Pulmonary artery endothelial cell (primary cell): ENCODE measurements at regions not wholly inside any gene's neighbourhood (a gene's known extent, or its start where the extent isn't known, plus 50 kb on each side); places are given as distances from the start of the nearest gene placed in this dataset.

Source experiments
- DNase-seq: peaks from one replicate; pipeline ENCODE4 v3.0.0-alpha.2; 2011; ENCODE audit warnings: low read depth, low spot score

DNA sequence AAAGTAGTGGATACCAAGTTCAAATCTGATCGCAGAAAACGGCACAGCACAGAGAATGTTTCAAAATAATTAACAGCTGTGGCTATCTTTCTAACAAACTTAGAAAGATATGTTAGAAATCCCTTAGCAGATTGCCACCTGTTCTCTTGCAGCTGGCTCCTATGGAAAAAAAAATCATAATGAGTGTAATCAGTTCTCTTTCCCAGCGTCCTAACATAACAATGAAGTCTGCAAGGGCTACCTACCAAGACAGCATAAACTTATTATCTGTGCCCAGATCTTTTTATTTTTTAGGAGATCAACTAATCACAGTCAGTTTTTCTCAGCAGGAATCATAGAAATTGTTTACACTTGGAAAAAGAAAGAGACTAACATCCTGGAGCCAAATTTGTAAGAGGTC is 358.6 kb upstream of the FOXG1 start:
- DNase-seq: no peak

DNA sequence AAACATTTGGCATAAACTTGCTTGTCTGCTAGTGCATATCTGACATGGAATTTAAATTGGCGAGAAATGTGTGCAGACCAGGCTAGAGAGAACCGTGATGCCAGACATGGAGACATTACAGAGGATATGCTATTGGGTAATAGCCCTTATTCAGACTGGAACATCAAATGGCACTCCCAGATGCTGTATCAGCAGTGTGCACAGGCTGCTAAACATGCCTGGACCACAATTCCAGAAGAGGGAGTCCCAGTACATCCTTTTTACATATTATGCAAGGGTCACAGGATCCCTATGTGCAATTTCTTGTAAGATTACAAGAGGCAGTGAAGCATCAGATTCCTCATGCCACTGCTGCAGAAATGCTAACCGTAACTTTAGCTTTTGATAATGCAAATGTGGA is 354.5 kb upstream of the FOXG1 start:
- DNase-seq: no peak

DNA sequence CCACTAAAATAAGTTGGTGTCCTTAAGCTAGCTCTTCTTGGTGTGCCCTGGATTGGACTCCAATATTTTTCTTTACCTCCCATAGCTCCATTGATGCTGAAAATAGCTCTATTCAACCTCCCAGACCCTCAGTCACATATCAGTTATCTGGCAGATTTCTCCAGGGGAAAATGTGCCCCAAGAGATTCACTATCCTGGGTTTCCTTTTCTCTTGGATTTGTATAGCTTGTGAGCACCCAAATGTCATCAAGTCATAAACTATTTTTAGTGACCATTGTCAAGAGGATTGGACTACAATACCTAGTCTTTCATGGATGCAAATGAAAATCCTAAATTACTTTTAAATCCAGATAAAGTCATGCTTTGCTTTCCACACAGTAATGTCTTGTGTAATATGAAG is 339.6 kb upstream of the FOXG1 start:
- no peak for DNase-seq

DNA sequence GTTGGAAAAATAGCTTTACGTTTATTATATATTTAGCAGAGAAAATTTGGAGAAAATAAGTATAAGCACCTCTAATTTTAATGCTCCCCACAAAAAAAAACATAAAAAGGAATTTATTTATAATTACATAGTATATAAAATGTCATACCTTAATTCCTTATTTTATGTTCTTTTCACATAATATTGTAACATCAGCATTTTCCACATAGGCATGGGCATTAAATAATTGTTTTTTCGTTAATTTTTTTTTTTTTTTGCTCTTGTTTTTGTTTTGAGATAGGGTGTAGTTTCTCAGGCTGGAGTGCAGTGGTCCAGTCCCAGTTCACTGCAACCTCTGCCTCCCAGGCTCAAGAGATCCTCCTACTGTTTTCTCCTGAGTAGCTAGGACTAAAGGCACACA is 329.8 kb upstream of the FOXG1 start:
- DNase-seq: no peak

DNA sequence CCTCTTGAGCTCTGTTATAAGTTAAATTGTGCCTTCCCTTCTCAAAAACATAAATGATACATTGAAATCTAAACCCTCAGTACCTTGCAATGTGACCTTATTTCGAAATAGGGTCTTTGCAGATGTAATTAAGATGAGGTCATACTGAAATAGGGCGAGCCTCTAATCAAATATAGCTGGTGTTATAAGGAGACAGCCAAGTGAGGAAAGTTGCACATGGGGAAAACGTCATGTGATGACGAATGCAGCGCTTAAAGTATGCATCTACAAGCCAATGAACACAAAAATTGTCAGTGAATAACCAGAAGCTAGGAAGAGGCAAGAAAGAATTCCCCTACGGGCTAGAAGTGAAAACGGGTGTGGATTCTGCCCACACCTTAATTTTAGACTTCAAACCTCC is 305.2 kb upstream of the FOXG1 start:
- DNase-seq: no peak

DNA sequence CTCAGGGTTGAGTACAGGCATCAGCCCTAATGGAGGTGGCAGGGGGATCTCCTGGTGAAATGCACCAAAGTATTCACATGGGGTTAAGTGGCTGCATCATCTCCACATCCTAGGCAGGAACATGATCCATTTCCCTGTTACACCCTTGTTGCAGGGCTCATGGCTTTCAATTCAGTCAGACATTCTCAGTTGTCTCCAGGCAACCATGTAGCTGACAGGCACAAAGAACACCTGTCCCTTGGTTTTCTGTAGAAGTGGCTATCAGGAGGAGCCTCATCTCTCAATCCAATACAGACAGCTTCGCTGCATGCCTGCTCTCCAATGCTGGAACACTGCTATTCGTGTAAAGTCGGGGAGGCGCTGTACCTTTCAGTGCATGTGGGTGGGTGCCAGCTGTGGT is 299.0 kb upstream of the FOXG1 start:
- no peak for DNase-seq

DNA sequence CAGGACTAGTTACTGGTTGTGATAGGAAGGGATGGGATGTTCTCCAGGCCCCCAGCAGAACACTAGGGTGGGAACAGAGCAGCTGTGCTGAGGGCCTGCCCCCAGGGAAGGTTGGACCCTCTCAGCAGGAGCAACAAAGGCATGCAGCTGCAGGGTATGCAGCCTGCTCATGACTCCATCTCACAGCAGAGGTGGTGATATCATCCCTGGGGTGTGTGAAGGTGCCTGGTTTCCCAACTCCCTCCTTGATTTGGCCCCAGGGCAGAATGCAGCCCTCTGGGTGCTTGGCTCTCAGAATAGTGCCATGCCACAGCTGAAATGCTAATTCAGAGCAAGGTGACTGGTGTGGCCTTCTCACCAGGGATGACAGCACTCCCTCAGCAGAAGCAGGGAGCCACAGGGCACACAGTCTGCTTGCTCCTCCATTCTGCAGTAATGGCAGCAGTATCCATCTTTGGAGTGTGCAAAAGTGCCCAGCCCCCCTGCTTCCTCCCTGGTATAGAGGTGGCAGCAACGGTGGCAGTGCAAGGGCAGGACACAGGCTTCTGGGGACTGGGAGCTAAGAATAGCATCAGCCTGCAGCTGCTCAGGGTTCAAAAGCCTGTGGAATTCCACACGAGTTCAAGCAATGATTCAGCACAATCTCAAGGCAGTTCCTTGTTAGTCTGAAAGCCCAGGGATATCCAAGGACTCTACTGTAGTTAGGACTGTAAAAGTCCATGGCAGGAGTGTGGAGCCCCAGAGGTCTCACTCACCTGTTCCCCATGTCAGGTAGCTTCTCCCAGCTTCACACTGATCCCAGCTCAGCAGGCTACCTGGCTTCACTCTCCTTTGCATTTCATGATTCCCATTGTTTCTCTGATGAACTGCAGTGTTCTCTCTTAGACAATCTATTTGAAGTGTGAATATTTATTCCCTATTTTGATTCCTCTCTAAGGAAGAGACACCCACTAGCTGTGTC is 298.1 kb upstream of the FOXG1 start:
- DNase-seq: no peak

DNA sequence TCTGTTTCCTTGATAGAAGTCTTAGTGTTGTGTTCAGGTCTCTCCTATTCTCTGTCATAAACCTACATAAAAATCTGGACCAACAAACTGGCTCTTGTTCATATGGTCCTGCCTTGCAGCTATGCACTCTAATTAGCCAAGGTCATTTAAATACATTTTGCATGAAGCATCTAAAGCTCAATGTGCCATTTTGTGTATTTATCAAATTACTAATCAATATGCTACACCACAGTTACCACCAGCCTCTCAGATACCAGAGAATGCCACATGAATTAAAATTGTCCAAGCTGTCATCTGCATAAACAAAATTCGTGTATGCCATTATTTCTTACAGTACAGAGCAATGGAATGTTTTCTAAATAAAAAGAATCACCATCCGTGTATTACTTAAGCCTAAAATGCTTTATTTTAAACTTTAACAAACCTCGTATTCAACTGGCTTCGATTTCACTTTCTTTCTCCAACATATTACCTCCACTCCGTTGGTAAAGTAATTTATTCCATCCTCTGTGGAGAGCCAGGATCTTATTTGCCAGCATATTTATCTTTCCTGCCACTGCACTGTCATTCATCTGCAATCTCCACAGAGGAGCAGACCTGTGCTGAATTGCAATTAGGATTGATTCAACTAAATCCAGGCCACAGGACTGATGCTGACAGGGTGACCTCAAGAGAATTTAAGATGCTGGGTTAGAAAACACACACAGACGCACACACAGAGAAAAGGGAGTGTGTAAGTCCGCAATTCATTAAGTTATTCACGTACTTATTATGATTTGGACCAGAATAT is 284.1 kb upstream of the FOXG1 start:
- DNase-seq: no peak

DNA sequence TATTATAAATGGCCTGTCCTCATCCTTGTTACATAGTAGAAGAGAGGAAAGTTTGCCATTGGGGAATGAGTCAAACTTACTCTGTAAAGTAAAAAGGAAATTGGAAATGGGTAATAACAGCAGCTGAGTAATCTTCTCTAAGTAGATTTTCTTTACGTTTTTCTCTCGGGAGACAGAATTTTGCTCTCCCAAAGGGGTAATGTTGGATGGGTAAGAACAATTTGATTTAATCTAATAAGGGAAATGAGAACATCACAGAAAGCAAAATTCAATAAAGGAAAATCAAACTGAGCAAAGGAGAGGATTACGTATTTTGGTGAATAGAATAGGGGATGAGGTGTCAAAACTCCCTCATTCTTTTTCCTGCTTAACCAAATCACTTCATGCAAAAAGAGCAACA is 283.1 kb upstream of the FOXG1 start:
- no peak for DNase-seq

DNA sequence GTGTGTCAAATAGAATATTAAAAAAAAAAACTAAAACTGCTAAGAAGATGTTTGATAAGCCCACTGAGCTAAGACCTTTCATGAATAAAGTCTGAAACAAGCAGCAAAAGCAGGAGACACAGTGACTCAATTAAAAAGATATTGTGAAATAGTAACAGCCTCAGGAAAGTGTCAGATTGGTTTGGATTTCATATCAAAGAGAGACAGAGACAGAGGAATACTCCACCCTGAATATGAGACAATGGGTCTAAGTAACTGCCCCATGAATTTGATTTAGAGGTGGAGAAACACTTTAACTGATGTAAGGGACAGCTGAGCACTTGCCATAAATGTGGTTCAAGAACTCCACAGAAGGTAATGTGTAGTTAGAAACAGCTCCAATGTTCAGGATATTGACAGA is 277.9 kb upstream of the FOXG1 start:
- no peak for DNase-seq

DNA sequence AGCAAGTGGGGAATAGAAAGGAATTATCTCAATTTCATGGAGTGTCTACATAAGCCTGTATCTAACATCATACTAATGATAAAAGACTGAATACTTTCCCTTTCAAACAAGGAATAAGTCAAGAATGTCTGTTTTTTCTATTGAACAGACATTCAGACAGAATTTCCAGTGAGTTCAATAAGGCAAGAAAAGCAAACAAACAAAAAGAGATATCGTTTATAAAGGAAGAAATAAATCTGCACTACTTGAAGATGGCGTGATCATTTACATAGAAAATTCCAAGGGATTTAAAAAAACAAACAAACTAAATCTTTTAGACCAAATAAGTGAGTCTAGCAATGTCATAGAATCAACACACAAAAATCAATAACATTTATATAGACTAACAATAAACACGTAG is 273.1 kb upstream of the FOXG1 start:
- DNase-seq: no peak

DNA sequence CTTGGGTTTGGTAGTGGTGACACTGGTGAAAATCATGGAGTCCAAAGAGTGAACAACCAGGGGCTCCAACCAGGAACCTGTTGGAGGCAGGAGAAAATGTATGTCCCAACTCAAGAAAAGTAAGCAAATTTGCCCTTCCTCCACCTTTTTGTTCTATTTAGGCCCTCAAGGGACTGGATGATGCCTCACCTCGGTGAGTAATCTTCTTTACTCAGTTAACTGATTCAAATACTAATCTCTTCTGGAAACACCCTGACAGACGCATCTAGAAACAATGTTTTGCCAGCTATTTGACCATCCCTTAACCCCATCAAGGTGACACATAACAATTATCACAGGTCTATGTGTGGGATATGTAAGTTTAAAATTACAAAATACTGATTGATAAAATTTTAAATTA is 272.4 kb upstream of the FOXG1 start:
- DNase-seq: no peak

DNA sequence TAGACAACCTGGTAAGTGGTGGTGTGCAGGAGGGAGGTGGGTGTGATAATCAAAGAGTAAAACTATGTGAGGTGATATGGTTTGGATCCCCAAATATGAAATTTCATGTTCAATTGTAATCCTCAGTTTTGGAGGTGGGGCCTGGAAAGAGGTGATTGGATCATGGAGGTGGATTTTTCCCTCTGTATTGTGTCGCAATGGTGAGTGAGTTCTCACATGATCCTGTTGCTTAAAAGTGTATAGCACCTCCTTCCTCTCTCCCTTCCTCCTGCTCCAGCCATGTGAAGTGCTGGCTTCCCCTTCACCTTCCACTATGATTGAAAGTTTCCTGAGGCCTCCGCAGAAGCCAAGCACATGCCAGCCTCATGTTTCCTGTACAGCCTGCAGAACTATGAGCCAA is 270.2 kb upstream of the FOXG1 start:
- no peak for DNase-seq

DNA sequence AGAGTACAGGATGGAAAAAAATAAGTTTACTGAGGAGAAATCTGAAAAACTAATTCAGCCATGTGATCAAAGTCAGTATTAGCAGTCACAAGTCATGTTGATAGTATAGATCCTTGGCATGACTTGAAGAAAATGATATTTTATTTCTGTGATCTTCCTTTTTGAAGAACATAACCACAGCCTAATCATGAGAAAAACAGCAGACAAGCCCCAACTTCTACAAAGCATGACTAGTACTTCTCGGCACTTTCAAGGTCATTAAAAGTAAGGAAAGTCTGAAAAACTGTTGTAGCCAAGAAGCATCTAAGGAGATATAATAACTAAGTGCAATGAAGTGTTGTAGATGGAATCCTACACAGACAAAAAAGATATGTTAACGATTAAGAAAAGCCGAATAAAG is 264.1 kb upstream of the FOXG1 start:
- DNase-seq: no peak

DNA sequence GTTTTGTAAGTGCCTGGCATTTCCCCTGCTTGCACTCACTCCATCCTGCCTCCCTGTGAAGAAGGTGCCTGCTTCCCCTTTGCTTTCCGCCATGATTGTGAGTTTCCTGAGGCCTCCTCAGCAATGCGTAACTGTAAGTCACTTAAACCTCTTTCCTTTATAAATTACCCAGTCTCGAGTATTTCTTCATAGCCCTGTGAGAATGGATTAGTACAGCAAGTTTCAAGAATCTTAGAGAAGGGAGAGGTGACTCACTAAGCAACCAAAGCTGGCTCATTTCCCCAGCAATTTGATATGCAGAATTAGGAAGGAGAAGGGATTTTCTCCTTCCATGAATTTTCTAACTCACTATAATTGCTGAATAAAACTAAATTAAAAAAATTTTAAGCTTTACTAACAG is 251.0 kb upstream of the FOXG1 start:
- peak; percentile 68 for DNase-seq

DNA sequence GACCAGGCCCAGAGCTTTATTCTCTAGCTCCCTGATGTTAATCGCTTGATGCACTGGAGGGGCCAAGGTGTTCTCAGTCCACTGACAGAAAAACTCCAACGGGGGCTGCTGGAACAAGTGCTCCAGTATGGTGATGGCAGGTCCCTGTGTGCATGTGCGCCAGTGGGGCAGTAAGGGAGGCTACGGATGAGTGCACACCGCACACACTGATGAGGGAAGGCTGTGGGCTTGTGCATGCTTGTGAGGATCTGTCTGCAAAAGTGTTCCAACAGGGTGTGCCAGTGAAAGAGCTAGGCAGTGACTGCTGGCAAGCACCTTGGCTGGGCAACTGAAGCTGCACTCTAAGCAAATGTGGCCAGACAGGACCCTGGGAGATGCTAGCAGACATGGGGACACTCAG is 229.7 kb upstream of the FOXG1 start:
- DNase-seq: no peak

DNA sequence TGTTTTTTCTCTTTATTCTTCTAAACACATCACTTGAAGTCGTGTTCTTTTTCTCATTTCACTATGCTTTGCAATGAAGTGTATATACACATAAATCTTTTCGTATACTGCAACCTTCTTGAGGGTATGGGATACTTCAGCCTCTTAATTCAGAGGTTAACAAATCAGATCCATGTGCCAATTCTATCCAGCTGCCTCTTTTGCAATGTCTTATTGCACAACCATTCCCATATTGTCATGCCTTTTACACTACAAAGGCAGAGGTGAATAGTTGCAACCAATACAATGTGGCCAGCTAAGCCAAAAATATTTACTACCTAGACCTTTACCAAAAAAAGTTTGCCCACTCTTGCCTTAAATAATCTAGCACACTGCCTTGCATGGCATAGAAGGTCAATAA is 224.5 kb upstream of the FOXG1 start:
- no peak for DNase-seq

DNA sequence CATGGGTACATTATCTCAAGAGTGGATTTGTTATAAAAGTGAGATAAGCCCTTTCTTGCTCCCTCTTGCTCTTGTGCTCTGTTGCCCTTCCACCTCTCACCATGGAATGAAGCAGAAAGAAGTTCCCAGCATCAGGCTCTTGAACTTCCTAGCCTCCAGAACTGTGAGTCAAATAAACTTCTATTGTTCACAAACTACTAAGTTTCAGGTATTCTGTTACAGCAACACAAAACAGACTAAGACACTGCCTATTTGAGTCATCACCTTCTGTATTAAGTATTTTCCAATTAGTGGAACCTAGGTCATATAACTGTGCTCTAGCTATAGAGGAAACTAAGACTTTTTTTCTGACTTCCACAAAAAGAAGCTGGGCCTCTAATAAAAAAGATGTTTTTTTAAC is 201.2 kb upstream of the FOXG1 start:
- no peak for DNase-seq

DNA sequence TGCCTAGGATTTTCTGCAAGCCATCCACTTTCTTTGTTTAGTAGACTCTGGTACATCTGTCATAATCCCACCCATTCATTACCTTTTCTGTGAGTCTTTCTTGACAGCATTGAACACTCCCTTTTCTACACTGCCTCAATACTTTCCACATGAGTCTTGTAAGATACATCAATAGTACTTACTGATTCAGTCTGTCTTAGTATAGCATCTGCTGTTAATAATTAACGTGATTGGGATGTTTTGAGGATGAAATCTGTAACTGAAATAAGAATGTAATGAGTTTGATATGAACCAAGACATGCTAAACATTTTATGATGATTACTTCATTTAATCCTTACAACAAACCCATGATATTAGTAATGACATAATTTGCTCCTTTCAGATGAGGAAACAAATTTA is 196.2 kb upstream of the FOXG1 start:
- DNase-seq: no peak

DNA sequence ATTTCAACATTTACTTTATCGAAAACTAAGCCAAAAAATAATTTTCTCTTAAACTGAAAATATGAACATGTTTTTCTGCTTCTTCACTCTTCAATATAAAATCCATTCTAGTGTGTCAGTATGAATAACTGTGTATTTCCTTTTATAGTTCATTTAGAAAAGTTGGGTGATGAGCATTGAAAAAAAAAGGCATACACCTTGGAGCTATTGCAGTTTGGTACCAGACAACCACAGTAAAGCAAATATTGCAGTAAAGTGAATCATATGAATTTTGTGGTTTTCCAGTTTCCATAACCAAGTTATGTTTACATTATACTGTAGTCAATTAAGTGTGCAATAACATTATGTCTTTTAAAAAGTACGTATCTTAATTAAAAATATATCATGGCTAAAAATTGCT is 195.0 kb upstream of the FOXG1 start:
- no peak for DNase-seq

DNA sequence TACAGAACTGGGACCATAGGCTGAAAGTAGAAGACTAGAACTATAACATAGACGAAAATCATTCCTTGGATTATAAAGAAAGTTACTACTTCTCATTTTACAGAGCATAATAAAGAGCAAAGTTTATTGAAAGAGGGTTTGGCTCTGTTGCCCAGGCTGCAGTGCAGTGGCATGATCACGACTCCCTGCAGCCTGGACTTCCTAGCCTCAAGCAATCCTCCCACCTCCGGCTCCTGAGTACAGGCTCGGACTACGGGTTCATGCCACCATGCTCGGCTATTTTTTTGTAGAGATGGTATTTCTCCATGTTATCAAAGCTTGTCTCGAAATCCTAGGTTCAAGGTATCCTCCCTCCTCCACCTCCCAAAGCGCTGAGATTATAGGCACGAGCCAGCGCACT is 190.1 kb upstream of the FOXG1 start:
- no peak for DNase-seq

DNA sequence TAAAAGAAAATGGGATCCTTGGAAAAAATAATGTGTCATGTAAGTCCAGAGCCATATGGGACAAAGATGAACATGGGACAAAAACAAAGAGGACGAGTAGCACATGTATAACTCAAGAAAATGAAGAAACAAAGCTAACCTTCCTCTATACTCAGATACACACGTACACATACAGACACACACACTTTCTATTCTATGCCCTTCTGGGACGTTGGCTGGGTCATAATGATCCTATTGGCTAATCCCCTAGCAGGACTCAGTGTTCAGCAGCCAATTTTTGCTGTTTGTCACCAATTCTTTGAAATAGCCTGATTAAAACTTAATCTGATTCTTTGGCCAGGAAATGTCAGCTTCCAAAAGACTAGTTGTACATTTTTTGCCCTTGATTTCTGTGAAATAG is 189.4 kb upstream of the FOXG1 start:
- no peak for DNase-seq

DNA sequence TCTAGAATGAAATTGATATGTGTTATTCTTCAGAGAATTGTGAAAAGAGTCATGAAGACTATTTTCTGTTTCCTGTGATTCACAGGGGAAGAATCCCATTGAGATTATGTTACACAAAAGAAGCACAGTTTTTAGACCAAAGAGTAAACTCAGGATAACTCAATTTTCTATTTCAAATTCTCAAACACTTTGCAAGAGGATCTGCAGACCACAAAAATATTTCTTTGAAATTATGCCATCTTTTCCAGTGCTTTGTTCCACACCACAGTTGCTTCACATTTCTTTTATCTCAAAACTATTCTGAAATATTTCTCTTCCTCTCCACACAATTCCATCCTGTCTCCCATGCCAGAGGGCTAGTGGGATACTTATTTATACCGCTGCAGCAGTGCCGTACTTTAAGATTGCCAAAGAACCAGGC is 188.9 kb upstream of the FOXG1 start:
- DNase-seq: no peak
